ENCODE measurements at regions not wholly inside any gene's neighbourhood (a gene's known extent, or its start where the extent isn't known, plus 50 kb on each side); places are given as distances from the start of the nearest gene placed in this dataset.

DNA sequence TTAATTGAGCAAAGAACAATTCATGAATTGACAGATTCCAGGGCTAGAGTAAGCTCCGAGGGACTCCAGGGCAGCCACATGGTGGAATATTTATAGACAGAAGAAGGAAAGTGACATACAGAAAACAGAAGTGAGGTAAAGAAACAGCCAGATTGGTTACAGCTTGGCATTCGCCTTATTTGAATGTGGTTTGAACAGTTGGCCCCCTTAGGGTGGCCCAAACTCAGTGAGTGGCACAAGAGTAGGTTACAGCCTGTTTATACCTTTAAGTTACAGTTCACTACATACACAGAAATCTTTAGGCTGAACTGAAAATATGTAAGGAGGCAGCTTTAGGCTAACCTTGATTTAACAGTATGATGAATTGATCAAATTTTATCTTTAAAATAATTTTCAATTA is 174.5 kb upstream of the CNOT2 start:
- TF ChIP-seq, protein P1, sequence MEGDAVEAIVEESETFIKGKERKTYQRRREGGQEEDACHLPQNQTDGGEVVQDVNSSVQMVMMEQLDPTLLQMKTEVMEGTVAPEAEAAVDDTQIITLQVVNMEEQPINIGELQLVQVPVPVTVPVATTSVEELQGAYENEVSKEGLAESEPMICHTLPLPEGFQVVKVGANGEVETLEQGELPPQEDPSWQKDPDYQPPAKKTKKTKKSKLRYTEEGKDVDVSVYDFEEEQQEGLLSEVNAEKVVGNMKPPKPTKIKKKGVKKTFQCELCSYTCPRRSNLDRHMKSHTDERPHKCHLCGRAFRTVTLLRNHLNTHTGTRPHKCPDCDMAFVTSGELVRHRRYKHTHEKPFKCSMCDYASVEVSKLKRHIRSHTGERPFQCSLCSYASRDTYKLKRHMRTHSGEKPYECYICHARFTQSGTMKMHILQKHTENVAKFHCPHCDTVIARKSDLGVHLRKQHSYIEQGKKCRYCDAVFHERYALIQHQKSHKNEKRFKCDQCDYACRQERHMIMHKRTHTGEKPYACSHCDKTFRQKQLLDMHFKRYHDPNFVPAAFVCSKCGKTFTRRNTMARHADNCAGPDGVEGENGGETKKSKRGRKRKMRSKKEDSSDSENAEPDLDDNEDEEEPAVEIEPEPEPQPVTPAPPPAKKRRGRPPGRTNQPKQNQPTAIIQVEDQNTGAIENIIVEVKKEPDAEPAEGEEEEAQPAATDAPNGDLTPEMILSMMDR (IDR thresholded peaks at IDR 0.05) = no peak
- TF ChIP-seq FOXM1 (IDR thresholded peaks at IDR 0.05; ENCODE audit: low read depth) (no peak), SMC3 (IDR thresholded peaks at IDR 0.05; ENCODE audit: low read depth, low read length) (no peak), EZH2phosphoT487 (IDR thresholded peaks at IDR 0.05; ENCODE audit: borderline replicate concordance, low read depth) (no peak), EP300 (IDR thresholded peaks at IDR 0.05; ENCODE audit: borderline replicate concordance in 1 of 2, low read depth in 1 of 2, low read length in 1 of 2) (no peak), POLR2AphosphoS5 (IDR thresholded peaks at IDR 0.05; ENCODE audit: low read depth, low read length) (no peak)
- TF ChIP-seq, protein P2, sequence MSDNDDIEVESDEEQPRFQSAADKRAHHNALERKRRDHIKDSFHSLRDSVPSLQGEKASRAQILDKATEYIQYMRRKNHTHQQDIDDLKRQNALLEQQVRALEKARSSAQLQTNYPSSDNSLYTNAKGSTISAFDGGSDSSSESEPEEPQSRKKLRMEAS (IDR thresholded peaks at IDR 0.05; ENCODE audit: low read depth) = no peak
